ENCODE measurements at regions not wholly inside any gene's neighbourhood (a gene's known extent, or its start where the extent isn't known, plus 50 kb on each side); places are given as distances from the start of the nearest gene placed in this dataset.

GRCh38 chr11:87934182-87934581 lies 241.1 kb downstream of the RAB38 start:
- no peak for TF ChIP-seq CTCF (IDR thresholded peaks at IDR 0.05; ENCODE audit: low read depth, low read length)
- no peak for TF ChIP-seq EZH2phosphoT487 (IDR thresholded peaks at IDR 0.05; ENCODE audit: low read depth)
